G401 (cell line): ENCODE measurements at regions not wholly inside any gene's neighbourhood (a gene's known extent, or its start where the extent isn't known, plus 50 kb on each side); places are given as distances from the start of the nearest gene placed in this dataset.

ENCODE experiments used
- DNase-seq: peaks from one replicate; pipeline ENCODE4 v3.0.0-alpha.2; 2015; ENCODE audit warnings: low spot score
- in situ Hi-C: cut with HindIII; loops from 2 replicates; pipeline ENCODE4 v1.10.0; 2016; ENCODE audit warnings: low sequenced_read_pairs, mixed read lengths

GRCh38 chr2:122478771-122479170 is 723.3 kb downstream of the TSN start:
- no peak for DNase-seq
- in situ Hi-C loops = no loop called here

GRCh38 chr2:122480501-122481243 is 725.2 kb downstream of the TSN start:
- in situ Hi-C loops = no loop called here

GRCh38 chr2:122481244-122481622 is 725.8 kb downstream of the TSN start:
- in situ Hi-C loops = no loop called here
- no peak for DNase-seq

More at GRCh38 chr2:122480501-122481243, 725.2 kb downstream of the TSN start:
- peak; percentile 98 for DNase-seq

- no peak for DNase-seq
- in situ Hi-C loops = no loop called here
These were observed 726.3 kb downstream of the TSN start for GRCh38 chr2:122481717-122482116.

GRCh38 chr2:122486086-122486485 is 730.6 kb downstream of the TSN start:
- in situ Hi-C loops = no loop called here
- DNase-seq = no peak

GRCh38 chr2:122486705-122487415 is 731.4 kb downstream of the TSN start:
- in situ Hi-C loops = no loop called here
- no peak for DNase-seq

- DNase-seq = no peak
- in situ Hi-C loops = no loop called here
These were observed 735.6 kb downstream of the TSN start for GRCh38 chr2:122491011-122491410.

- in situ Hi-C loops = no loop called here
- no peak for DNase-seq
These were observed 745.1 kb downstream of the TSN start for GRCh38 chr2:122500316-122501105.

- no peak for DNase-seq
- in situ Hi-C loops = no loop called here
These were observed 751.2 kb downstream of the TSN start for GRCh38 chr2:122506620-122507019.

GRCh38 chr2:122507261-122507660 is 751.8 kb downstream of the TSN start:
- in situ Hi-C loops = no loop called here
- DNase-seq = no peak

GRCh38 chr2:122512091-122512490 is 756.6 kb downstream of the TSN start:
- DNase-seq = no peak
- in situ Hi-C loops = no loop called here

- in situ Hi-C loops = no loop called here
- no peak for DNase-seq
These were observed 759.1 kb downstream of the TSN start for GRCh38 chr2:122514451-122514996.

GRCh38 chr2:122515731-122516290 is 760.4 kb downstream of the TSN start:
- no peak for DNase-seq
- in situ Hi-C loops = no loop called here

GRCh38 chr2:122516775-122517174 is 761.3 kb downstream of the TSN start:
- in situ Hi-C loops = no loop called here
- DNase-seq = no peak

- in situ Hi-C loops = no loop called here
- no peak for DNase-seq
These were observed 763.9 kb downstream of the TSN start for GRCh38 chr2:122519366-122519765.

- in situ Hi-C loops = no loop called here
- no peak for DNase-seq
These were observed 764.6 kb downstream of the TSN start for GRCh38 chr2:122519821-122520611.

- no peak for DNase-seq
- in situ Hi-C loops = no loop called here
These were observed 767.7 kb downstream of the TSN start for GRCh38 chr2:122523143-122523542.

- no peak for DNase-seq
- in situ Hi-C loops = no loop called here
These were observed 768.5 kb downstream of the TSN start for GRCh38 chr2:122523981-122524380.

- no peak for DNase-seq
- in situ Hi-C loops = no loop called here
These were observed 769.9 kb downstream of the TSN start for GRCh38 chr2:122525336-122525735.
